ENCODE measurements at regions not wholly inside any gene's neighbourhood (a gene's known extent, or its start where the extent isn't known, plus 50 kb on each side); places are given as distances from the start of the nearest gene placed in this dataset.

DNA sequence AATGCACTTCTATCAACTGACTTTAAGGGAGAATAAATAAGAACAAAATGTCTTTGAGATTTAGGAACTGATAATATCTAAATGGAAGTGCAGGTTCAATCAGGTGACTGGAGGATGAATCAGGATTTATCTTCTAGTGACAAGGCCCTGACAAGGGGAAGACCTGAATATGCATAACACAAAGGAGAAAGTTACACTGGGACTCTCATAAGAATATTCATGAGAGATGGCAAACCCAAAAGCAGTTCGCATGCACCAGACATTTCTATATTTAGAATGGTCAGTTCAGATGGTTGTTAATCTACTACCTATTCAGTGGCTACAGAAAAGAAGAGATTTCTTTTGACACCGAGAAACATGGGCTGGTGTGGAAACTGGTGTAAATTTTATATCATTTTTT, 1771.3 kb upstream of the LRRTM1 start:
- H3K4me1 ChIP-seq: no peaks in the 10 kb centered on the region
- no peak overlapping the region for H3K27ac ChIP-seq
- H3K9me3 ChIP-seq: no peaks in the 10 kb centered on the region
- no peaks in the 10 kb centered on the region for H3K27me3 ChIP-seq
- no peaks in the 10 kb centered on the region for H3K36me3 ChIP-seq
- no peak for DNase-seq (ENCODE audit: low spot score in 2 of 2)
- intact Hi-C loops (cut with DNase I; ENCODE audit: low total_unique reads): no loop called here
- TF ChIP-seq, protein P1, sequence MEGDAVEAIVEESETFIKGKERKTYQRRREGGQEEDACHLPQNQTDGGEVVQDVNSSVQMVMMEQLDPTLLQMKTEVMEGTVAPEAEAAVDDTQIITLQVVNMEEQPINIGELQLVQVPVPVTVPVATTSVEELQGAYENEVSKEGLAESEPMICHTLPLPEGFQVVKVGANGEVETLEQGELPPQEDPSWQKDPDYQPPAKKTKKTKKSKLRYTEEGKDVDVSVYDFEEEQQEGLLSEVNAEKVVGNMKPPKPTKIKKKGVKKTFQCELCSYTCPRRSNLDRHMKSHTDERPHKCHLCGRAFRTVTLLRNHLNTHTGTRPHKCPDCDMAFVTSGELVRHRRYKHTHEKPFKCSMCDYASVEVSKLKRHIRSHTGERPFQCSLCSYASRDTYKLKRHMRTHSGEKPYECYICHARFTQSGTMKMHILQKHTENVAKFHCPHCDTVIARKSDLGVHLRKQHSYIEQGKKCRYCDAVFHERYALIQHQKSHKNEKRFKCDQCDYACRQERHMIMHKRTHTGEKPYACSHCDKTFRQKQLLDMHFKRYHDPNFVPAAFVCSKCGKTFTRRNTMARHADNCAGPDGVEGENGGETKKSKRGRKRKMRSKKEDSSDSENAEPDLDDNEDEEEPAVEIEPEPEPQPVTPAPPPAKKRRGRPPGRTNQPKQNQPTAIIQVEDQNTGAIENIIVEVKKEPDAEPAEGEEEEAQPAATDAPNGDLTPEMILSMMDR (IDR thresholded peaks at IDR 0.05): no peak
- TF ChIP-seq POLR2A (IDR thresholded peaks at IDR 0.05) (no peak), POLR2AphosphoS5 (IDR thresholded peaks at IDR 0.05) (no peak)
- H3K4me3 ChIP-seq: no peak overlapping the region

DNA sequence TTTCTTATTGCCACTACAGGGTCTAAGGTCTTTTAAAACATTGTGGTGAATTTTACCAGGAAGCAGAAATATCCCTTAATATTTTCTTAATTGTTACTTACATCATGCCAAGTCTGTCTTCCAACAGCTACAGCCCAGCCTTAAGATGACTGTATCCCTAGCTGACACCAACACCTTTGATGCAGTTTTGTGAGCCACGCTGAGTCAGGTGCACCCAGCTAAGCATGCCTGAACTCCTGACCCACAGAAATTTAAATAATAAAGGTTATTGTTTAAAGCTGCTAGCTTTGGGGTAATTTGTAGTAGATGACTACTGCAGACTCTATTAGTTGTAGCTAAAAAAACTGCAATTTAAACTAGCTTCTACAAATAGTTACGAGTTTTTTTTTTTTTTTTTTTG, 1757.9 kb upstream of the LRRTM1 start:
- Histone ChIP-seq H3K36me3 (no peaks in the 10 kb centered on the region), H3K27me3 (no peaks in the 10 kb centered on the region), H3K9me3 (no peaks in the 10 kb centered on the region), H3K4me1 (no peaks in the 10 kb centered on the region), H3K27ac (no peak overlapping the region), H3K4me3 (no peak overlapping the region)
- DNase-seq (ENCODE audit: low spot score in 2 of 2): no peak
- no peak for TF ChIP-seq POLR2A (IDR thresholded peaks at IDR 0.05)
- intact Hi-C loops (cut with DNase I; ENCODE audit: low total_unique reads): no loop called here

DNA sequence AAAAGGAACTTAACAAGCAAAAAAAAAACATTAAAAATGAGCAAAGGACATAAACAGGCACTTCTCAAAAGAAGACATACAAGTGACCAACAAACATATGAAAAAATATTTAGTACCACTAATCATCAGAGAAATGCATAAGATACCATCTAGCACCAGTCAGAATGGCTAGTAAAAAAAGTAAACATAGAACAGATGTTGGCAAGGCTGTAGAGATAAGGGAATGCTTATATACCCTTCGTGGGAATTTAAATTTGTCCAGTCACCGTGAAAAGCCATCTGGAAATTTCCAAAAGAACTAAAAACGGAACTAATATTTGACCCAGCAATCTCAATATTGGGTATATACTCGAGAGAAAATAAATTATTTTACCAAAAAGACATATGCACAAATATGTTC, 1751.3 kb upstream of the LRRTM1 start:
- intact Hi-C loops (cut with DNase I; ENCODE audit: low total_unique reads): no loop called here
- Histone ChIP-seq H3K4me3 (no peak overlapping the region), H3K27me3 (no peaks in the 10 kb centered on the region), H3K27ac (no peak overlapping the region), H3K9me3 (no peaks in the 10 kb centered on the region), H3K36me3 (no peaks in the 10 kb centered on the region), H3K4me1 (no peaks in the 10 kb centered on the region)
- no peak for TF ChIP-seq POLR2A (IDR thresholded peaks at IDR 0.05)
- TF ChIP-seq, protein P1 (IDR thresholded peaks at IDR 0.05): no peak
- no peak for TF ChIP-seq POLR2AphosphoS5 (IDR thresholded peaks at IDR 0.05)
- DNase-seq (ENCODE audit: low spot score in 2 of 2): no peak

DNA sequence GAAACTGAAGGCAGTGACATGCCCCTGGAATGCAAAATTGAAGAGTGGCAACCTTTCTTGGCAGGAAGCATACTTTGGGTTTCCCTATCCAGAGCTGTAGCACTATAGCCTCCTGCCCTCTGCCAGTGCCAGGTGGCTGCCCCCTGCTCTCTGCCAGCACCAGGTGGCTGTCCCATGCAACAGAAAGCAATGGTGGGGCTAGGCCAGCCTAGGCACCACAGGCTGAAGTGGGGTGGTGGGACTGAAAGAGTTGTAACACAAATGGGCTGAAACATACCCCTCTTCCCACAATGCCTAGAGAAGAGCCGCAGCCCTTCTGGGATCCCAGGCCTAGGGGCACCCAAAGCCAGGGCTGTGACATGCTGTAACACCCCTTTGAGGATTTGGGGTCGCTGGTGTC, 1739.3 kb upstream of the LRRTM1 start:
- no peak for DNase-seq (ENCODE audit: low spot score in 2 of 2)
- Histone ChIP-seq H3K27ac (no peak overlapping the region), H3K4me3 (no peak overlapping the region), H3K4me1 (no peaks in the 10 kb centered on the region), H3K36me3 (no peaks in the 10 kb centered on the region), H3K9me3 (peaks cover 7 to 11% of the 10 kb centered on the region in 2 donors), H3K27me3 (no peaks in the 10 kb centered on the region)
- TF ChIP-seq POLR2AphosphoS5 (IDR thresholded peaks at IDR 0.05) (no peak), POLR2A (IDR thresholded peaks at IDR 0.05) (no peak)
- TF ChIP-seq, protein P1 (IDR thresholded peaks at IDR 0.05): no peak
- intact Hi-C loops (cut with DNase I; ENCODE audit: low total_unique reads): no loop called here

DNA sequence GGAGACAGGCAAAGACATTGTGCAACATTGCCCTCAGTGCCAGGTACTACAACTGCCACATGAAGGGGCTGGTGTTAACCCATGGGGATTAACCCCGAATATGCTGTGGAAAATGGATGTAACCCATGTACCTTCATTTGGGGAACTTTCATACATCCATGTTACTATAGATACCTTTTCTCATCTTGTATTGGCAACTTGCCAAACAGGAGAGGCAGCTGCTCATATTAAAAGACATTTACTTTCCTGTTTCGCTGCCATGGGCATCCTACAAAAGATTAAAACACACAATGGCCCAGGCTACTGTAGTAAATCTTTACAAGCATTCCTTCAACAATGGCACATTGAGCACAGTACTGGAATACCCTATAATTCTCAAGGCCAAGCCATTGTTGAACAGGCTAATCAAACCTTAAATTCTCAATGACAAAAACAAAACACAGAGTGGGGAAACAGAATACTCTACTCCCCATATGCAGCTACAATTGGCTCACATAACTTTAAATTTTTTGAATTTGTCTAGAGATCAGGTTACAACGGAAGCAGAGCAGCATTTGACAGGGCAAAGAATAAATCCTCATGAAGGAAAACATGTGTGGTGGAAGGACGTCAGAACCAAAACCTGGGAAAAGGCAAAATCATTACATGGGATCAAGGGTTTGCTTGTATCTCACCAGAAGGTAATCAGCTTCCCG, 1723.5 kb upstream of the LRRTM1 start:
- Histone ChIP-seq H3K27me3 (no peaks in the 10 kb centered on the region), H3K36me3 (no peaks in the 10 kb centered on the region), H3K4me3 (no peak overlapping the region), H3K9me3 (peaks cover 7 to 9% of the 10 kb centered on the region in 2 donors), H3K4me1 (no peaks in the 10 kb centered on the region), H3K27ac (no peak overlapping the region)
- no peak for DNase-seq (ENCODE audit: low spot score in 2 of 2)
- TF ChIP-seq POLR2AphosphoS5 (IDR thresholded peaks at IDR 0.05): no peak
- no peak for TF ChIP-seq POLR2A (IDR thresholded peaks at IDR 0.05)
- intact Hi-C loops (cut with DNase I; ENCODE audit: low total_unique reads): no loop called here

DNA sequence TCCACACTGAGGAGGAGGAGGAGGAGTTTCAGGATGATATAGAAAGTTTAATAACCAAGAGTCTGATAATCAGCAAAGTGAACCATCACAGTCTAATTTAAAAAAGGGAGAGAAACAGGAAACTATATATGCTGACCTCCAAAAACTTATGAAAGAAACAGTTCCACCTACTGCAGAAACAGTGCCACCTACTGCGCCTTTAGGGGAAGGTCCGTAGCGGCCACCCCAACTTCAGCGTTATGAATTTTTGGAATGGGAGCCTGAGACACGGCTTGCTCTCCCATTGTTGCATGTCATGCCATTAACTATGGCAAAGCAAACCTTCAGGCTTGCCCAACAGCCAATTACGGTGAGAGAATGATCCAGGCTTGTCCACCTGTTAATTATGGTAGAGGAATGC, 1719.2 kb upstream of the LRRTM1 start:
- intact Hi-C loops (cut with DNase I; ENCODE audit: low total_unique reads): no loop called here
- H3K4me3 ChIP-seq: no peak overlapping the region
- H3K36me3 ChIP-seq: no peaks in the 10 kb centered on the region
- no peaks in the 10 kb centered on the region for H3K9me3 ChIP-seq
- no peak overlapping the region for H3K27ac ChIP-seq
- TF ChIP-seq POLR2A (IDR thresholded peaks at IDR 0.05) (no peak), POLR2AphosphoS5 (IDR thresholded peaks at IDR 0.05) (no peak)
- TF ChIP-seq, protein P1 (IDR thresholded peaks at IDR 0.05): no peak
- H3K27me3 ChIP-seq: no peaks in the 10 kb centered on the region
- no peaks in the 10 kb centered on the region for H3K4me1 ChIP-seq
- DNase-seq (ENCODE audit: low spot score in 2 of 2): no peak

Data from breast epithelium (tissue), 4 donors.